ENCODE measurements at regions not wholly inside any gene's neighbourhood (a gene's known extent, or its start where the extent isn't known, plus 50 kb on each side); places are given as distances from the start of the nearest gene placed in this dataset.

- no peak for DNase-seq (ENCODE audit: low read depth)
Observed at GRCh38 chr10:92747066-92747465, 57.3 kb downstream of the HHEX start.

GRCh38 chr10:92747600-92747999, 57.8 kb downstream of the HHEX start:
- DNase-seq (ENCODE audit: low read depth): no peak

GRCh38 chr10:92750791-92751533, 61.2 kb downstream of the HHEX start:
- DNase-seq (ENCODE audit: low read depth): peak; percentile 24

- no peak for DNase-seq (ENCODE audit: low read depth)
Observed at GRCh38 chr10:92751534-92751811, 61.7 kb downstream of the HHEX start.

- DNase-seq (ENCODE audit: low read depth): no peak
Observed at GRCh38 chr10:92751827-92752226, 62.1 kb downstream of the HHEX start.

GRCh38 chr10:92753865-92754264, 64.1 kb downstream of the HHEX start:
- no peak for DNase-seq (ENCODE audit: low read depth)

GRCh38 chr10:92755725-92756124, 66.0 kb downstream of the HHEX start:
- DNase-seq (ENCODE audit: low read depth): no peak

GRCh38 chr10:92756201-92757065, 66.7 kb downstream of the HHEX start:
- no peak for DNase-seq (ENCODE audit: low read depth)

- DNase-seq (ENCODE audit: low read depth): peak; percentile 26
Observed at GRCh38 chr10:92757066-92757710, 67.4 kb downstream of the HHEX start.

- no peak for DNase-seq (ENCODE audit: low read depth)
Observed at GRCh38 chr10:92757711-92758104, 68.0 kb downstream of the HHEX start.

- no peak for DNase-seq (ENCODE audit: low read depth)
Observed at GRCh38 chr10:92758594-92758993, 68.8 kb downstream of the HHEX start.

GRCh38 chr10:92760609-92761008, 70.9 kb downstream of the HHEX start:
- DNase-seq (ENCODE audit: low read depth): peak; percentile 50

- DNase-seq (ENCODE audit: low read depth): no peak
Observed at GRCh38 chr10:92761571-92761970, 71.8 kb downstream of the HHEX start.

GRCh38 chr10:92763634-92764155, 73.9 kb downstream of the HHEX start:
- DNase-seq (ENCODE audit: low read depth): no peak

- no peak for DNase-seq (ENCODE audit: low read depth)
Observed at GRCh38 chr10:92766451-92766850, 76.7 kb downstream of the HHEX start.

- DNase-seq (ENCODE audit: low read depth): no peak
Observed at GRCh38 chr10:92768104-92768503, 78.3 kb downstream of the HHEX start.

- no peak for DNase-seq (ENCODE audit: low read depth)
Observed at GRCh38 chr10:92773776-92774175, 74.5 kb upstream of the EXOC6 start.

- no peak for DNase-seq (ENCODE audit: low read depth)
Observed at GRCh38 chr10:92778091-92778490, 70.2 kb upstream of the EXOC6 start.

GRCh38 chr10:92785118-92785517, 63.2 kb upstream of the EXOC6 start:
- DNase-seq (ENCODE audit: low read depth): no peak

- no peak for DNase-seq (ENCODE audit: low read depth)
Observed at GRCh38 chr10:92787557-92788152, 60.7 kb upstream of the EXOC6 start.

GRCh38 chr10:92789067-92789466, 59.3 kb upstream of the EXOC6 start:
- DNase-seq (ENCODE audit: low read depth): no peak

- no peak for DNase-seq (ENCODE audit: low read depth)
Observed at GRCh38 chr10:92789786-92790185, 58.5 kb upstream of the EXOC6 start.

Data from LHCN-M2 (cell line).